ENCODE measurements at regions not wholly inside any gene's neighbourhood (a gene's known extent, or its start where the extent isn't known, plus 50 kb on each side); places are given as distances from the start of the nearest gene placed in this dataset.
A peak's percentile ranks its signal among the peaks of the same experiment; 100 is the strongest.

DNA sequence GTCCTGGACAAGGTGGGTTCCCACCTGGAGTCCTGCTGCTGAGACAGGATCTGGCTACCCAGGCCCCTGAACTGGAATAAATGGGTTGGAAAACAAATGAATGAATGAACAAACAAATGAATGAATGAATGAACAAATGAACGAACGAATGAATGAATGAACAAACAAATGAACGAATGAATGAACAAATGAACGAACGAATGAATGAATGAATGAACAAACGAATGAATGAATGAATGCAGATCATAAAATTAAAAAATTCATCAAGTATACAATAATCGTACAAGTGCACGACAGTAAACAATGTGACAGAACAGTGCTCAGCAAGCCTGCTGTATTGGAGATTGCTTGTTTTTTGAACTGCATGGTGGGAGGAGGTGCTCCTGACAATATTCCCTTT lies 2097.1 kb downstream of the MAT2B start:
- Histone ChIP-seq H3K18ac (ENCODE audit: low read depth in 1 of 2, low read length in 2 of 2) (peak overlapping the region in 1 of 2 experiments; percentile 38), H3K14ac (ENCODE audit: low read length in 2 of 2) (no peak overlapping the region), H3K36me3 (ENCODE audit: control insufficient read depth in 1 of 2, insufficient read depth in 2 of 2, low read depth in 1 of 2, low read length in 2 of 2) (no peaks in the 10 kb centered on the region), H4K91ac (ENCODE audit: low read length) (no peak overlapping the region), H4K8ac (ENCODE audit: low read length) (no peak overlapping the region), H3K9me3 (ENCODE audit: control insufficient read depth, low read length) (no peaks in the 10 kb centered on the region), H2BK5ac (ENCODE audit: low read depth, low read length, poor library complexity, severe bottlenecking) (no peak overlapping the region), H3K4me3 (ENCODE audit: insufficient read depth in 1 of 2, low read depth in 1 of 2, low read length in 2 of 2) (no peak overlapping the region), H3K79me1 (replicated peaks; ENCODE audit: low read length, poor library complexity, severe bottlenecking) (no peaks in the 10 kb centered on the region), H3K9ac (ENCODE audit: low read length) (no peak overlapping the region), H3K4me1 (ENCODE audit: control insufficient read depth, insufficient read depth, low read depth, low read length) (no peaks in the 10 kb centered on the region), H3K4me2 (ENCODE audit: low read length, poor library complexity, severe bottlenecking) (no peak overlapping the region), H3K27me3 (ENCODE audit: control insufficient read depth in 1 of 2, insufficient read depth in 1 of 2, low read length in 2 of 2) (no peaks in the 10 kb centered on the region), H2BK120ac (ENCODE audit: low read depth, low read length) (no peak overlapping the region), H3K23ac (ENCODE audit: low read length in 2 of 2) (no peak overlapping the region), H2AFZ (ENCODE audit: low read depth, low read length) (no peak overlapping the region), H3K4ac (ENCODE audit: low read depth in 1 of 2, low read length in 2 of 2) (no peak overlapping the region), H3K27ac (ENCODE audit: low read length, poor library complexity, severe bottlenecking) (no peak overlapping the region), H2BK12ac (ENCODE audit: low read length in 2 of 2) (no peak overlapping the region), H2BK15ac (ENCODE audit: low read depth, poor library complexity, severe bottlenecking) (peak overlapping the region; percentile 2), H2AK5ac (ENCODE audit: low read length, severe bottlenecking) (no peak overlapping the region)
- DNase-seq = no peak
- 79% methylated on average over 4 of the region's 8 CpGs for WGBS

DNA sequence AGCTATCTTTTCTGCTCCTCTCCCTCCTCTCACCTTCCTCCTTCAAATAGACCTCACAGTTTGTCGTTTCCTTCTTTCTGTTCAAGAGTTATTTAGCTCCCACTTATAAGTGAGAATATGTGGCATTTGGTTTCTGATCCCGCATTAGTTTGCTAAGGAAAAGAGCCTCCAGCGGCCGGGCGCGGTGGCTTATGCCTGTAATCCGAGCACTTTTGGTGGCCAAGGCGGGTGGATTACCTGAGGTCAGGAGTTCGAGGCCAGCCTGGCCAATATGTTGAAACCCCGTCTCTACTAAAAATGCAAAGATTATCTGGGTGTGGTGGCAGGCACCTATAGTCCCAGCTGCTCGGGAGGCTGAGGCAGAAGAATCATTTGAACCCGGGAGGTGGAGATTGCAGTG lies 2101.6 kb downstream of the MAT2B start:
- no peak overlapping the region for H2BK15ac ChIP-seq (ENCODE audit: low read depth, poor library complexity, severe bottlenecking)
- no peak overlapping the region for H3K18ac ChIP-seq (ENCODE audit: low read depth in 1 of 2, low read length in 2 of 2)
- no peak overlapping the region for H3K4me2 ChIP-seq (ENCODE audit: low read length, poor library complexity, severe bottlenecking)
- H3K23ac ChIP-seq (ENCODE audit: low read length in 2 of 2) = no peak overlapping the region
- no peak overlapping the region for H2AFZ ChIP-seq (ENCODE audit: low read depth, low read length)
- H3K9ac ChIP-seq (ENCODE audit: low read length) = no peak overlapping the region
- H3K27ac ChIP-seq (ENCODE audit: low read length, poor library complexity, severe bottlenecking) = no peak overlapping the region
- no peaks in the 10 kb centered on the region for H3K9me3 ChIP-seq (ENCODE audit: control insufficient read depth, low read length)
- no peak overlapping the region for H3K4ac ChIP-seq (ENCODE audit: low read depth in 1 of 2, low read length in 2 of 2)
- H3K27me3 ChIP-seq (ENCODE audit: control insufficient read depth in 1 of 2, insufficient read depth in 1 of 2, low read length in 2 of 2) = no peaks in the 10 kb centered on the region
- no peak overlapping the region for H4K8ac ChIP-seq (ENCODE audit: low read length)
- no peak overlapping the region for H4K91ac ChIP-seq (ENCODE audit: low read length)
- no peak overlapping the region for H2BK120ac ChIP-seq (ENCODE audit: low read depth, low read length)
- no peak overlapping the region for H2BK5ac ChIP-seq (ENCODE audit: low read depth, low read length, poor library complexity, severe bottlenecking)
- no peak overlapping the region for H3K14ac ChIP-seq (ENCODE audit: low read length in 2 of 2)
- no peaks in the 10 kb centered on the region for H3K4me1 ChIP-seq (ENCODE audit: control insufficient read depth, insufficient read depth, low read depth, low read length)
- 97% methylated on average over 11 of the region's 12 CpGs for WGBS
- H2BK12ac ChIP-seq (ENCODE audit: low read length in 2 of 2) = no peak overlapping the region
- no peak for DNase-seq
- no peaks in the 10 kb centered on the region for H3K36me3 ChIP-seq (ENCODE audit: control insufficient read depth in 1 of 2, insufficient read depth in 2 of 2, low read depth in 1 of 2, low read length in 2 of 2)
- no peak overlapping the region for H3K4me3 ChIP-seq (ENCODE audit: insufficient read depth in 1 of 2, low read depth in 1 of 2, low read length in 2 of 2)
- H3K79me1 ChIP-seq (replicated peaks; ENCODE audit: low read length, poor library complexity, severe bottlenecking) = no peaks in the 10 kb centered on the region
- H2AK5ac ChIP-seq (ENCODE audit: low read length, severe bottlenecking) = no peak overlapping the region

- H2BK5ac ChIP-seq (ENCODE audit: low read depth, low read length, poor library complexity, severe bottlenecking) = no peak overlapping the region
- no peak overlapping the region for H3K27ac ChIP-seq (ENCODE audit: low read length, poor library complexity, severe bottlenecking)
- H2BK12ac ChIP-seq (ENCODE audit: low read length in 2 of 2) = no peak overlapping the region
- no peak overlapping the region for H3K9ac ChIP-seq (ENCODE audit: low read length)
- no peak overlapping the region for H4K91ac ChIP-seq (ENCODE audit: low read length)
- H3K27me3 ChIP-seq (ENCODE audit: control insufficient read depth in 1 of 2, insufficient read depth in 1 of 2, low read length in 2 of 2) = no peaks in the 10 kb centered on the region
- H3K4me1 ChIP-seq (ENCODE audit: control insufficient read depth, insufficient read depth, low read depth, low read length) = no peaks in the 10 kb centered on the region
- H3K14ac ChIP-seq (ENCODE audit: low read length in 2 of 2) = no peak overlapping the region
- H3K23ac ChIP-seq (ENCODE audit: low read length in 2 of 2) = no peak overlapping the region
- no peak overlapping the region for H4K8ac ChIP-seq (ENCODE audit: low read length)
- H3K18ac ChIP-seq (ENCODE audit: low read depth in 1 of 2, low read length in 2 of 2) = no peak overlapping the region
- no peak overlapping the region for H3K4ac ChIP-seq (ENCODE audit: low read depth in 1 of 2, low read length in 2 of 2)
- WGBS = no CpG with 5 or more reads among the region's 2 CpGs
- no peaks in the 10 kb centered on the region for H3K79me1 ChIP-seq (replicated peaks; ENCODE audit: low read length, poor library complexity, severe bottlenecking)
- H3K4me3 ChIP-seq (ENCODE audit: insufficient read depth in 1 of 2, low read depth in 1 of 2, low read length in 2 of 2) = no peak overlapping the region
- H2AFZ ChIP-seq (ENCODE audit: low read depth, low read length) = no peak overlapping the region
- H3K36me3 ChIP-seq (ENCODE audit: control insufficient read depth in 1 of 2, insufficient read depth in 2 of 2, low read depth in 1 of 2, low read length in 2 of 2) = no peaks in the 10 kb centered on the region
- H2BK120ac ChIP-seq (ENCODE audit: low read depth, low read length) = peak overlapping the region; percentile 15
- DNase-seq = no peak
- no peaks in the 10 kb centered on the region for H3K9me3 ChIP-seq (ENCODE audit: control insufficient read depth, low read length)
- no peak overlapping the region for H3K4me2 ChIP-seq (ENCODE audit: low read length, poor library complexity, severe bottlenecking)
- H2AK5ac ChIP-seq (ENCODE audit: low read length, severe bottlenecking) = no peak overlapping the region
- H2BK15ac ChIP-seq (ENCODE audit: low read depth, poor library complexity, severe bottlenecking) = no peak overlapping the region
Measured at GRCh38 chr5:165609871-165610270, 2104.5 kb downstream of the MAT2B start.

DNA sequence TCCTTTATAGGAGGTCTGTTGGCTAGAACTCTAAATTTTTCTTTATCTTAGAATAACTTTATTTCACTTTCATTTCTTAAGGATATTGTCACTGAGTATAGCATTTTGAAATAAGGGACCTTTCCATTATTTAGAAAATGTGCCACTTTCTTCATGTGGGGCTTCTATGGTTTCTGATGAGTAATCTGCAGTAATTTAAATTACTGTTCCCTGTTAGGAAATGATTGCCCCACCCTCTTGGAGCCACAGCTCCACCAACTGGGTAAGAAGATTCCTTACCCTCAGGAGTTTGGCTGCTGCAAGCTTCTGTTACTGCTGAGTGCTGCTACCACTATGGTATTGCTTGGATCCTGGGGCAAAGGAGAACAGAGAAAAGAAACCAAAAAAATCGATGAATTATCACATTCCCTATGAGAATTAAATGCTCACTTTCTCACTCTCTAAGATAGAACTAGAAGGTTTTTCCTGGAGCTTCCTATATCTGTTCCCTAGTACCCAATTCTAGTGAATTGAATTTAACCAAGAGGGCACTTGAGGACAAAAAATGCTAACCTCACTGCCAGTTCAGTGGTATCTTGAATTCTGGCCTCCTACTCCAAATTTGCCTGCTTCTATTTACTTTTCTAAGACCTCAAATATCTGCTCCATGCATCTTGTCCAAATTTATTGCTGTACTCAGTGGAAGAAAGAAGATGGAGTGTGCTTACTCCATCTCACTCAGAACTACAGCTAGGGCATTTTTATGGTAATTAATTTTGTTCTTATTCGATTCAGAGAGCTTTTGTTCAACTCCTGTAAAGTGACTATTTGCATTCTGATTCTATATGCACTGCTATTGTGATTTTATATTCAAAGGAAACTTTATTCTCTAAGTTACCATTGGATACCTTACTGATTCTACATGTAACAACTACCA lies 2111.3 kb downstream of the MAT2B start:
- no peak overlapping the region for H3K4me2 ChIP-seq (ENCODE audit: low read length, poor library complexity, severe bottlenecking)
- H3K79me1 ChIP-seq (replicated peaks; ENCODE audit: low read length, poor library complexity, severe bottlenecking) = no peaks in the 10 kb centered on the region
- no peak overlapping the region for H3K23ac ChIP-seq (ENCODE audit: low read length in 2 of 2)
- H2BK5ac ChIP-seq (ENCODE audit: low read depth, low read length, poor library complexity, severe bottlenecking) = no peak overlapping the region
- H2BK120ac ChIP-seq (ENCODE audit: low read depth, low read length) = no peak overlapping the region
- DNase-seq = peak; percentile 72
- no peak overlapping the region for H3K27ac ChIP-seq (ENCODE audit: low read length, poor library complexity, severe bottlenecking)
- H3K36me3 ChIP-seq (ENCODE audit: control insufficient read depth in 1 of 2, insufficient read depth in 2 of 2, low read depth in 1 of 2, low read length in 2 of 2) = no peaks in the 10 kb centered on the region
- no peaks in the 10 kb centered on the region for H3K9me3 ChIP-seq (ENCODE audit: control insufficient read depth, low read length)
- H3K27me3 ChIP-seq (ENCODE audit: control insufficient read depth in 1 of 2, insufficient read depth in 1 of 2, low read length in 2 of 2) = no peaks in the 10 kb centered on the region
- H3K18ac ChIP-seq (ENCODE audit: low read depth in 1 of 2, low read length in 2 of 2) = no peak overlapping the region
- H4K8ac ChIP-seq (ENCODE audit: low read length) = no peak overlapping the region
- H4K91ac ChIP-seq (ENCODE audit: low read length) = no peak overlapping the region
- H2BK15ac ChIP-seq (ENCODE audit: low read depth, poor library complexity, severe bottlenecking) = no peak overlapping the region
- H3K4ac ChIP-seq (ENCODE audit: low read depth in 1 of 2, low read length in 2 of 2) = no peak overlapping the region
- no peak overlapping the region for H3K14ac ChIP-seq (ENCODE audit: low read length in 2 of 2)
- H2AFZ ChIP-seq (ENCODE audit: low read depth, low read length) = no peak overlapping the region
- H2AK5ac ChIP-seq (ENCODE audit: low read length, severe bottlenecking) = no peak overlapping the region
- WGBS = 40% methylated on average over 1 of the region's 2 CpGs
- H3K4me1 ChIP-seq (ENCODE audit: control insufficient read depth, insufficient read depth, low read depth, low read length) = no peaks in the 10 kb centered on the region
- H3K4me3 ChIP-seq (ENCODE audit: insufficient read depth in 1 of 2, low read depth in 1 of 2, low read length in 2 of 2) = no peak overlapping the region
- no peak overlapping the region for H3K9ac ChIP-seq (ENCODE audit: low read length)
- no peak overlapping the region for H2BK12ac ChIP-seq (ENCODE audit: low read length in 2 of 2)
